A673 (cell line): ENCODE measurements at regions not wholly inside any gene's neighbourhood (a gene's known extent, or its start where the extent isn't known, plus 50 kb on each side); places are given as distances from the start of the nearest gene placed in this dataset.
A peak's percentile ranks its signal among the peaks of the same experiment; 100 is the strongest.

Experiments used
- BruUV-seq: library from RNA; stranded (reverse); fragments of 400-500 nt; replicated peaks from 2 replicates; lab custom pipeline; 2021; lab: Mats Ljungman, UMichigan
- CTCF ChIA-PET: fragments of 300-600 bp; sonication (Branson Sonifier 250); formaldehyde crosslinking; loops from one replicate; lab custom pipeline; 2022; ENCODE audit warnings: antibody characterized with exemption; lab: Charles Lee
- POLR2A ChIA-PET: fragments of 300-600 bp; sonication (Branson Sonifier 250); formaldehyde crosslinking; loops from one replicate; lab custom pipeline; 2022; ENCODE audit warnings: antibody characterized with exemption; ENCODE audit not compliant: low non-redundant PET; lab: Charles Lee
- DNase-seq: peaks from one replicate; pipeline ENCODE4 v3.0.0-alpha.2; 2015; ENCODE audit warnings: low spot score
- H3K27ac ChIP-seq: fragments of 200-600 bp; sonication (generic); 2 replicates; pipeline ENCODE4 v1.5.1; 2016; ENCODE audit warnings: mixed run types, low read depth, mild to moderate bottlenecking, mixed read lengths, antibody characterized with exemption, low read length; ENCODE audit not compliant: poor library complexity, severe bottlenecking
- H3K27me3 ChIP-seq: fragments of 200-600 bp; sonication (generic); replicated peaks from 2 replicates; pipeline ENCODE4 v1.6.1; 2017; ENCODE audit warnings: mixed run types, low read depth, mild to moderate bottlenecking, mixed read lengths, antibody characterized with exemption, low read length; ENCODE audit not compliant: insufficient read depth, poor library complexity
- H3K36me3 ChIP-seq: fragments of 200-600 bp; sonication (generic); 2 replicates; pipeline ENCODE4 v1.6.1; 2016; ENCODE audit warnings: mixed run types, mild to moderate bottlenecking, mixed read lengths, antibody characterized with exemption, low read length; ENCODE audit not compliant: insufficient read depth, poor library complexity, severe bottlenecking
- H3K4me1 ChIP-seq: fragments of 200-600 bp; sonication (generic); 2 replicates; pipeline ENCODE4 v1.6.1; 2017; ENCODE audit warnings: mixed run types, mild to moderate bottlenecking, mixed read lengths, antibody characterized with exemption, low read length; ENCODE audit not compliant: insufficient read depth, poor library complexity, severe bottlenecking
- H3K4me3 ChIP-seq: fragments of 200-600 bp; sonication (generic); 2 replicates; pipeline ENCODE4 v1.5.1; 2016; ENCODE audit warnings: low read depth, mixed run types, mild to moderate bottlenecking, mixed read lengths, low read length; ENCODE audit not compliant: poor library complexity, severe bottlenecking
- H3K9me3 ChIP-seq: fragments of 200-600 bp; sonication (generic); 2 replicates; pipeline ENCODE4 v1.6.1; 2016; ENCODE audit warnings: mixed run types, low read depth, mild to moderate bottlenecking, mixed read lengths, antibody characterized with exemption, low read length; ENCODE audit not compliant: poor library complexity, severe bottlenecking
- CTCF ChIP-seq: fragments of 300-800, 200-600 bp; sonication (generic); conservative IDR thresholded peaks from 2 replicates; pipeline ENCODE4 v1.5.1; 2017; ENCODE audit warnings: low read depth, mild to moderate bottlenecking, antibody characterized with exemption, low read length, moderate library complexity, mixed read lengths
- EZH2 ChIP-seq: fragments of 200-600 bp; sonication (generic); IDR thresholded peaks from 2 replicates; pipeline ENCODE4 v1.6.1; 2017; ENCODE audit warnings: borderline replicate concordance, low read depth, mild to moderate bottlenecking, mixed read lengths, antibody characterized with exemption, low read length; ENCODE audit not compliant: poor library complexity, severe bottlenecking
- intact Hi-C: fragments of 100-400 bp; cut with micrococcal nuclease; formaldehyde crosslinking; loops from one replicate; pipeline ENCODE4 v1.10.0; 2022; ENCODE audit not compliant: unreplicated experiment

- no TSS peak for BruUV-seq
- no peak for DNase-seq
- TF ChIP-seq CTCF (no peak), EZH2 (no peak)
- Histone ChIP-seq H3K9me3 (no peaks in the 10 kb centered on the region), H3K27me3 (no peaks in the 10 kb centered on the region), H3K4me1 (no peaks in the 10 kb centered on the region), H3K36me3 (no peaks in the 10 kb centered on the region), H3K4me3 (no peak overlapping the region), H3K27ac (no peak overlapping the region)
- intact Hi-C loops = no loop called here
- POLR2A ChIA-PET = no interaction called here
- CTCF ChIA-PET = no interaction called here
Measured at GRCh38 chr5:99639905-99640304, 711.1 kb upstream of the CHD1 start.

- no peaks in the 10 kb centered on the region for H3K36me3 ChIP-seq
- no peaks in the 10 kb centered on the region for H3K4me1 ChIP-seq
- DNase-seq = no peak
- H3K27me3 ChIP-seq = no peaks in the 10 kb centered on the region
- no peak for TF ChIP-seq CTCF
- no peak for TF ChIP-seq EZH2
- intact Hi-C loops = no loop called here
- CTCF ChIA-PET = no interaction called here
- POLR2A ChIA-PET = no interaction called here
- no TSS peak for BruUV-seq
- H3K27ac ChIP-seq = no peak overlapping the region
- no peak overlapping the region for H3K4me3 ChIP-seq
- no peaks in the 10 kb centered on the region for H3K9me3 ChIP-seq
Measured at GRCh38 chr5:99636663-99637062, 707.9 kb upstream of the CHD1 start.

- CTCF ChIA-PET = no interaction called here
Measured at GRCh38 chr5:99621772-99622681, 693.2 kb upstream of the CHD1 start.

More at GRCh38 chr5:99621772-99622681, 693.2 kb upstream of the CHD1 start:
- H3K9me3 ChIP-seq = no peaks in the 10 kb centered on the region
- POLR2A ChIA-PET = no interaction called here
- TF ChIP-seq EZH2 (no peak), CTCF (no peak)
- DNase-seq = peak; percentile 1
- intact Hi-C loops = no loop called here
- H3K27ac ChIP-seq = no peak overlapping the region
- H3K27me3 ChIP-seq = no peaks in the 10 kb centered on the region
- no peak overlapping the region for H3K4me3 ChIP-seq
- no peaks in the 10 kb centered on the region for H3K4me1 ChIP-seq
- H3K36me3 ChIP-seq = no peaks in the 10 kb centered on the region
- BruUV-seq = no TSS peak
